ENCODE measurements at regions not wholly inside any gene's neighbourhood (a gene's known extent, or its start where the extent isn't known, plus 50 kb on each side); places are given as distances from the start of the nearest gene placed in this dataset.

DNA sequence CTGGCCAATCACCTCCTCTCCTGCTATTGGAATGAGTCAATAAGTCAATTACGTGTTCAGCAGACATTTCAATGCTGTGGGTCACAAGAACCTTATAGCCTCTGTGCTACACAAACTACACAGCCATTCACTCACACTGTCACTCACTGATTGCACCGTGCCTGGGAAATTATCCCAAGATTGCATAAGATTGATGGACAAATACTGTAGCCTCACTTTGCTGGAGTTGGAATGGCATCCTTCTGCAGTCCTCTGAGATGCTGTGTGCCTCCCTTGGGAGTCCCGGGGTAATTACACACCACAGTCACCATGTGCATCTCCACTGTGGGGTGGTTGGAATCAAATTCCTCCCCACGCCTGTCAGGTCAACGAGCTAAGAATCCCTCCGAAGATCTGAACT is 358.7 kb upstream of the MGMT start:
- POLR2A ChIA-PET: no interaction called here
- no peaks in the 10 kb centered on the region for H3K9me3 Mint-ChIP-seq
- DNase-seq: no peak
- TF ChIP-seq, protein P1, sequence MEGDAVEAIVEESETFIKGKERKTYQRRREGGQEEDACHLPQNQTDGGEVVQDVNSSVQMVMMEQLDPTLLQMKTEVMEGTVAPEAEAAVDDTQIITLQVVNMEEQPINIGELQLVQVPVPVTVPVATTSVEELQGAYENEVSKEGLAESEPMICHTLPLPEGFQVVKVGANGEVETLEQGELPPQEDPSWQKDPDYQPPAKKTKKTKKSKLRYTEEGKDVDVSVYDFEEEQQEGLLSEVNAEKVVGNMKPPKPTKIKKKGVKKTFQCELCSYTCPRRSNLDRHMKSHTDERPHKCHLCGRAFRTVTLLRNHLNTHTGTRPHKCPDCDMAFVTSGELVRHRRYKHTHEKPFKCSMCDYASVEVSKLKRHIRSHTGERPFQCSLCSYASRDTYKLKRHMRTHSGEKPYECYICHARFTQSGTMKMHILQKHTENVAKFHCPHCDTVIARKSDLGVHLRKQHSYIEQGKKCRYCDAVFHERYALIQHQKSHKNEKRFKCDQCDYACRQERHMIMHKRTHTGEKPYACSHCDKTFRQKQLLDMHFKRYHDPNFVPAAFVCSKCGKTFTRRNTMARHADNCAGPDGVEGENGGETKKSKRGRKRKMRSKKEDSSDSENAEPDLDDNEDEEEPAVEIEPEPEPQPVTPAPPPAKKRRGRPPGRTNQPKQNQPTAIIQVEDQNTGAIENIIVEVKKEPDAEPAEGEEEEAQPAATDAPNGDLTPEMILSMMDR (IDR thresholded peaks at IDR 0.05): no peak
- intact Hi-C loops (cut with micrococcal nuclease): no loop called here
- H3K27me3 Mint-ChIP-seq: no peaks in the 10 kb centered on the region
- ATAC-seq (ENCODE audit: low read depth): no peak
- CTCF ChIA-PET: no interaction called here
- H3K4me1 Mint-ChIP-seq: no peaks in the 10 kb centered on the region
- H3K36me3 Mint-ChIP-seq (ENCODE audit: low read depth): no peaks in the 10 kb centered on the region
- no peak overlapping the region for H3K4me3 Mint-ChIP-seq
- H3K27ac Mint-ChIP-seq: no peak overlapping the region

GRCh38 chr10:129108994-129109393 is 358.0 kb upstream of the MGMT start:
- intact Hi-C loops (cut with micrococcal nuclease): no loop called here
- Mint-ChIP-seq H3K4me1 (no peaks in the 10 kb centered on the region), H3K4me3 (no peak overlapping the region), H3K9me3 (no peaks in the 10 kb centered on the region), H3K27me3 (no peaks in the 10 kb centered on the region), H3K27ac (no peak overlapping the region), H3K36me3 (ENCODE audit: low read depth) (no peaks in the 10 kb centered on the region)
- CTCF ChIA-PET: no interaction called here
- TF ChIP-seq, protein P1 (IDR thresholded peaks at IDR 0.05): no peak
- DNase-seq: no peak
- POLR2A ChIA-PET: no interaction called here
- no peak for ATAC-seq (ENCODE audit: low read depth)

GRCh38 chr10:129110780-129111179 is 356.3 kb upstream of the MGMT start:
- DNase-seq: no peak
- H3K4me1 Mint-ChIP-seq: no peaks in the 10 kb centered on the region
- ATAC-seq (ENCODE audit: low read depth): no peak
- intact Hi-C loops (cut with micrococcal nuclease): no loop called here
- H3K27ac Mint-ChIP-seq: no peak overlapping the region
- no peaks in the 10 kb centered on the region for H3K9me3 Mint-ChIP-seq
- TF ChIP-seq, protein P1 (IDR thresholded peaks at IDR 0.05): no peak
- ChIA-PET POLR2A (no interaction called here), CTCF (no interaction called here)
- no peak overlapping the region for H3K4me3 Mint-ChIP-seq
- H3K36me3 Mint-ChIP-seq (ENCODE audit: low read depth): no peaks in the 10 kb centered on the region
- H3K27me3 Mint-ChIP-seq: no peaks in the 10 kb centered on the region

DNA sequence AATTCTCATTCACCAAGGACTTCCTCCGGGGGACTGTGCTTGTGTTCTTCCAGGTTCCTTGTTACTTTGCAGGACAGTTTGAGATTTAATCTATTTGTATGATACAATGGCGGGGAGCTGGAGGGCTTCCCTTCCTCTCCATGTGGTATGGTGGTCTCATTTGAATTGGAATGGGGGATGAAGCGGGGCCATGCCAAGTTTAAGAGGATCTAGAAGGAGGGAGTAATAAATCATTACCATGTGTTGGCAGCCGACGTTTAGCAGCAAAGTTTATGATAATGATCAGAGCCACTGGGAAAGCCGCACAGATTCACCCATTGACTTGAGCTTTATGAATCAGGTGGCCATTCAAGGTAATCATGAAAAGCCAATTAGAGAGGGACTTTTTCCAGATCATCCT is 355.1 kb upstream of the MGMT start:
- Mint-ChIP-seq H3K36me3 (ENCODE audit: low read depth) (no peaks in the 10 kb centered on the region), H3K4me3 (no peak overlapping the region), H3K27ac (no peak overlapping the region), H3K4me1 (no peaks in the 10 kb centered on the region), H3K27me3 (no peaks in the 10 kb centered on the region), H3K9me3 (no peaks in the 10 kb centered on the region)
- TF ChIP-seq, protein P1 (IDR thresholded peaks at IDR 0.05): no peak
- POLR2A ChIA-PET: no interaction called here
- intact Hi-C loops (cut with micrococcal nuclease): no loop called here
- ATAC-seq (ENCODE audit: low read depth): no peak
- no peak for DNase-seq
- CTCF ChIA-PET: no interaction called here

- ATAC-seq (ENCODE audit: low read depth): no peak
- TF ChIP-seq, protein P1 (IDR thresholded peaks at IDR 0.05): no peak
- Mint-ChIP-seq H3K36me3 (ENCODE audit: low read depth) (no peaks in the 10 kb centered on the region), H3K27me3 (no peaks in the 10 kb centered on the region), H3K4me3 (no peak overlapping the region), H3K9me3 (no peaks in the 10 kb centered on the region), H3K27ac (no peak overlapping the region), H3K4me1 (no peaks in the 10 kb centered on the region)
- no peak for DNase-seq
- ChIA-PET CTCF (no interaction called here), POLR2A (no interaction called here)
- intact Hi-C loops (cut with micrococcal nuclease): no loop called here
These were observed 352.5 kb upstream of the MGMT start for GRCh38 chr10:129114588-129114987.
